ENCODE measurements at regions not wholly inside any gene's neighbourhood (a gene's known extent, or its start where the extent isn't known, plus 50 kb on each side); places are given as distances from the start of the nearest gene placed in this dataset.

GRCh38 chr13:50697746-50698539, 145.5 kb downstream of the DLEU7 start:
- TF ChIP-seq CTCF (IDR thresholded peaks at IDR 0.05; ENCODE audit: low read depth, low read length, missing control alignments), result no peak
- H3K4me3 ChIP-seq (ENCODE audit: low read depth, low read length), result no peak overlapping the region
- no peak for DNase-seq (ENCODE audit: low read depth)

- no peak for TF ChIP-seq CTCF (IDR thresholded peaks at IDR 0.05; ENCODE audit: low read depth, low read length, missing control alignments)
- H3K4me3 ChIP-seq (ENCODE audit: low read depth, low read length), result no peak overlapping the region
- DNase-seq (ENCODE audit: low read depth), result no peak
Measured at GRCh38 chr13:50699874-50700663, 143.4 kb downstream of the DLEU7 start.

GRCh38 chr13:50700664-50701305, 142.7 kb downstream of the DLEU7 start:
- TF ChIP-seq CTCF (IDR thresholded peaks at IDR 0.05; ENCODE audit: low read depth, low read length, missing control alignments), result no peak
- H3K4me3 ChIP-seq (ENCODE audit: low read depth, low read length), result no peak overlapping the region
- no peak for DNase-seq (ENCODE audit: low read depth)

- TF ChIP-seq CTCF (IDR thresholded peaks at IDR 0.05; ENCODE audit: low read depth, low read length, missing control alignments), result no peak
- no peak for DNase-seq (ENCODE audit: low read depth)
- no peak overlapping the region for H3K4me3 ChIP-seq (ENCODE audit: low read depth, low read length)
Measured at GRCh38 chr13:50701469-50701868, 142.0 kb downstream of the DLEU7 start.

- TF ChIP-seq CTCF (IDR thresholded peaks at IDR 0.05; ENCODE audit: low read depth, low read length, missing control alignments), result no peak
- DNase-seq (ENCODE audit: low read depth), result no peak
- H3K4me3 ChIP-seq (ENCODE audit: low read depth, low read length), result no peak overlapping the region
Measured at GRCh38 chr13:50706505-50706904, 137.0 kb downstream of the DLEU7 start.

- H3K4me3 ChIP-seq (ENCODE audit: low read depth, low read length), result no peak overlapping the region
- no peak for TF ChIP-seq CTCF (IDR thresholded peaks at IDR 0.05; ENCODE audit: low read depth, low read length, missing control alignments)
- no peak for DNase-seq (ENCODE audit: low read depth)
Measured at GRCh38 chr13:50707628-50708027, 135.9 kb downstream of the DLEU7 start.

Measured in GM12864 (cell line).